ENCODE measurements at regions not wholly inside any gene's neighbourhood (a gene's known extent, or its start where the extent isn't known, plus 50 kb on each side); places are given as distances from the start of the nearest gene placed in this dataset.

DNA sequence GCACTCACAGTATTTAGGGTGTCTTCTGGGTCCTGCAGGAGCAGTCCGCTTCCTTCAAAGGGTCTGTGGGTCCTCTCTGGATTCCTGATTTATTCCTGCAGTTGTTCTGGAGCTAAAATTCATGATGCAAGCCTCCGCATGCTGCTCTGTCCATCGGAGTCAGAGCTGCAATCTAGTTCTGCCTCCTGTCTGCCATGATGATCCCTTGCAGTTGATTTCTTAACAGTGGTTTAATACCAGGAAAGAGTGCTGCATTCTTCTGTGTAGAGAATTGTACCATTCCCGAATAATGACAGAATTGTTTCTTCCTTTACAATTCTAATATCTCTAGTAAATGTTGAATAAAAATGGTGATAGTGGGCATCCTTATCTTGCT is 72.0 kb upstream of the B3GAT2 start:
- Mint-ChIP-seq H3K4me3 (ENCODE audit: unreplicated experiment) (no peak overlapping the region), H3K9me3 (ENCODE audit: unreplicated experiment) (peaks cover 1% of the 10 kb centered on the region), H3K36me3 (ENCODE audit: unreplicated experiment) (no peaks in the 10 kb centered on the region), H3K4me1 (ENCODE audit: low read depth, unreplicated experiment) (peaks cover 10% of the 10 kb centered on the region), H3K27me3 (ENCODE audit: unreplicated experiment) (no peaks in the 10 kb centered on the region), H3K27ac (ENCODE audit: unreplicated experiment) (no peak overlapping the region)
- no peak for DNase-seq
- TF ChIP-seq, protein P1, sequence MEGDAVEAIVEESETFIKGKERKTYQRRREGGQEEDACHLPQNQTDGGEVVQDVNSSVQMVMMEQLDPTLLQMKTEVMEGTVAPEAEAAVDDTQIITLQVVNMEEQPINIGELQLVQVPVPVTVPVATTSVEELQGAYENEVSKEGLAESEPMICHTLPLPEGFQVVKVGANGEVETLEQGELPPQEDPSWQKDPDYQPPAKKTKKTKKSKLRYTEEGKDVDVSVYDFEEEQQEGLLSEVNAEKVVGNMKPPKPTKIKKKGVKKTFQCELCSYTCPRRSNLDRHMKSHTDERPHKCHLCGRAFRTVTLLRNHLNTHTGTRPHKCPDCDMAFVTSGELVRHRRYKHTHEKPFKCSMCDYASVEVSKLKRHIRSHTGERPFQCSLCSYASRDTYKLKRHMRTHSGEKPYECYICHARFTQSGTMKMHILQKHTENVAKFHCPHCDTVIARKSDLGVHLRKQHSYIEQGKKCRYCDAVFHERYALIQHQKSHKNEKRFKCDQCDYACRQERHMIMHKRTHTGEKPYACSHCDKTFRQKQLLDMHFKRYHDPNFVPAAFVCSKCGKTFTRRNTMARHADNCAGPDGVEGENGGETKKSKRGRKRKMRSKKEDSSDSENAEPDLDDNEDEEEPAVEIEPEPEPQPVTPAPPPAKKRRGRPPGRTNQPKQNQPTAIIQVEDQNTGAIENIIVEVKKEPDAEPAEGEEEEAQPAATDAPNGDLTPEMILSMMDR (IDR thresholded peaks at IDR 0.05; ENCODE audit: partially characterized antibody, unreplicated experiment), result no peak

DNA sequence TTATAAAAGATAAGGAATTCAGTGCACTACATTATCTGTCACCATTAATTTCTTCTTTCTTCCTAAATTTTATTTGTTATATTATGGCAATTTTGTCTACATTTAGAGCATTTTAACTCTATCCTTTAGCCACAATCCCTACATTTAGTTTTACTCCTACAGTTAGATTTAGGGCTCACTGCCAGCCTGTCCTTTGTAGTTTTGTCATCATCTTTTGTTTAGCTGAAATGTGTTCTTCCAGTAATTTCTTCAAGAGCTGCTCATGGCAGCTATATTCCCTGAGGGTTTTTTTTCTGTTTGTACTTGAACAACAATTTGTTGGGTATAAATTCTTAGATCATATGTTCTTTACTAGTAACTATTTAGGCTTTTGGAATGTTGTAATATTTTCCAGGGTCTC is 72.7 kb upstream of the B3GAT2 start:
- no peak overlapping the region for H3K27ac Mint-ChIP-seq (ENCODE audit: unreplicated experiment)
- peaks cover 14% of the 10 kb centered on the region for H3K4me1 Mint-ChIP-seq (ENCODE audit: low read depth, unreplicated experiment)
- TF ChIP-seq, protein P1 (IDR thresholded peaks at IDR 0.05; ENCODE audit: partially characterized antibody, unreplicated experiment), result no peak
- no peak overlapping the region for H3K4me3 Mint-ChIP-seq (ENCODE audit: unreplicated experiment)
- H3K9me3 Mint-ChIP-seq (ENCODE audit: unreplicated experiment), result peaks cover 1% of the 10 kb centered on the region
- no peak for DNase-seq
- no peaks in the 10 kb centered on the region for H3K36me3 Mint-ChIP-seq (ENCODE audit: unreplicated experiment)
- no peaks in the 10 kb centered on the region for H3K27me3 Mint-ChIP-seq (ENCODE audit: unreplicated experiment)

DNA sequence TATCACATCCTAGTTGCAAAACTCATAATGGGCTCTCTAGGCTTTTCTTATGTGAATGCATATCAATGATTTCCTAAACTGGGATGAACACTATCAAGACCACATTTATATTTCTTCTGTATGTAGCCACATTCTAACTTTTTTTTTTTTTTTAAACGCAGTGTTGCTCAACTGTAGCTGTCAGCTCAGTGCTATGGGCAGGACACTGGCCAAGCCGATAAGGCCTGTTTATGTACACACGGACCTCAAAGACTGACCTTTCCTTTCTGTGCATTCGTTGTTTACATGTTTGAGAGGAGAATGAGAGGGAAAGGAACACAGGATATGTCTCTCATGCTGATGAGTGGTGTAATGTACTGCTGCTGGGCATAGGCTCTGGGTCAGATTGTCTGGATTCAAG is 75.1 kb upstream of the B3GAT2 start:
- TF ChIP-seq, protein P1 (IDR thresholded peaks at IDR 0.05; ENCODE audit: partially characterized antibody, unreplicated experiment), result no peak
- no peak for DNase-seq
- H3K4me1 Mint-ChIP-seq (ENCODE audit: low read depth, unreplicated experiment), result peaks cover 22% of the 10 kb centered on the region
- peaks cover 4% of the 10 kb centered on the region for H3K9me3 Mint-ChIP-seq (ENCODE audit: unreplicated experiment)
- no peaks in the 10 kb centered on the region for H3K27me3 Mint-ChIP-seq (ENCODE audit: unreplicated experiment)
- no peaks in the 10 kb centered on the region for H3K36me3 Mint-ChIP-seq (ENCODE audit: unreplicated experiment)
- no peak overlapping the region for H3K27ac Mint-ChIP-seq (ENCODE audit: unreplicated experiment)
- no peak overlapping the region for H3K4me3 Mint-ChIP-seq (ENCODE audit: unreplicated experiment)

DNA sequence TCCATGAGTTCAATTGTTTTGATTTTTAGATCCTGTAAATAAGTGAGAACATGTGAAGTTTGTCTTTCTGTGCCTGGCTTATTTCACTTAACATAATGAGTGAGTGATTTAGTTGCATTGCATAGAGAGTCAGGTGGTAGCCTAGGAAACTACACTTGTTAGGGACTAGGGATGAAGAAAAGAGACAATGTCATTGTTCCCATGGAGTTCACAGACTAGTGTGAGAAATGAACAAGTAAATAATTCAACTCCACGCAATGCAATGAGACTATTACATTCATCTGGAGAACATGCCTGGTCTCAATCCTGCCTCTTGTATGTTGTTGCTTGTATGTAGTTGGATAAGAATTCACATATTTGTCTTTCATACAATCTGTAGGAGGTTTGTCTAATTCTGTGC is 76.3 kb upstream of the B3GAT2 start:
- DNase-seq, result no peak
- H3K36me3 Mint-ChIP-seq (ENCODE audit: unreplicated experiment), result no peaks in the 10 kb centered on the region
- peaks cover 3% of the 10 kb centered on the region for H3K27me3 Mint-ChIP-seq (ENCODE audit: unreplicated experiment)
- TF ChIP-seq, protein P1 (IDR thresholded peaks at IDR 0.05; ENCODE audit: partially characterized antibody, unreplicated experiment), result no peak
- H3K9me3 Mint-ChIP-seq (ENCODE audit: unreplicated experiment), result peaks cover 4% of the 10 kb centered on the region
- H3K27ac Mint-ChIP-seq (ENCODE audit: unreplicated experiment), result no peak overlapping the region
- no peak overlapping the region for H3K4me3 Mint-ChIP-seq (ENCODE audit: unreplicated experiment)
- H3K4me1 Mint-ChIP-seq (ENCODE audit: low read depth, unreplicated experiment), result peaks cover 22% of the 10 kb centered on the region

DNA sequence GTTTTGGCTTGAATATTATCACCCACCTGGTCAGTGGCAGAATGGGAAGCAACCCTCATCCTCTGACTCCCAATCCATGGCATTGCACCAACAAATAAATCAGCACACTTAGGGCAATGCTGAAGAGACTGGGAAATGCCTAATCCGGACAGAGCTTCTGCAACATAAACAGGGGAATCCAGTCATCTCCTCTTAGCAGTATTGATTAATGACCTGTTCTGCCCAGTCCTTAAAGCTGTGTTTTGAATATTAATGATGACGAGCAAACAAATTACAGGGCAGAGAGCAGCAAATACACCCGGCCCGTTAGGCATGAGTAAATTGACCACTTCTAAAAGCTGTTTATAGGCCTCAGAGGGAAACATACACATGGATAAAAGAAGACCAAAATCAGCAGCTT is 77.0 kb upstream of the B3GAT2 start:
- Mint-ChIP-seq H3K36me3 (ENCODE audit: unreplicated experiment) (no peaks in the 10 kb centered on the region), H3K4me1 (ENCODE audit: low read depth, unreplicated experiment) (peaks cover 26% of the 10 kb centered on the region), H3K9me3 (ENCODE audit: unreplicated experiment) (peaks cover 8% of the 10 kb centered on the region), H3K27ac (ENCODE audit: unreplicated experiment) (peak overlapping the region; percentile 53), H3K27me3 (ENCODE audit: unreplicated experiment) (peaks cover 6% of the 10 kb centered on the region), H3K4me3 (ENCODE audit: unreplicated experiment) (peak overlapping the region; percentile 31)
- no peak for DNase-seq
- TF ChIP-seq, protein P1 (IDR thresholded peaks at IDR 0.05; ENCODE audit: partially characterized antibody, unreplicated experiment), result no peak

Data from glutamatergic neuron (in vitro differentiated cells).